H9 (cell line): ENCODE measurements at regions not wholly inside any gene's neighbourhood (a gene's known extent, or its start where the extent isn't known, plus 50 kb on each side); places are given as distances from the start of the nearest gene placed in this dataset.

Source experiments
- DNase-seq: peaks from one replicate; pipeline ENCODE4 v3.0.0-alpha.2; 2017
- H2AFZ ChIP-seq: one replicate; pipeline ENCODE4 v1.6.1; 2013; ENCODE audit warnings: mild to moderate bottlenecking, low read length, control low read depth, moderate library complexity
- H2AK5ac ChIP-seq: 2 replicates; pipeline ENCODE4 v1.6.1; 2013; ENCODE audit warnings: low read length, control low read depth, mixed read lengths; ENCODE audit not compliant: insufficient read length
- H2BK120ac ChIP-seq: one replicate; pipeline ENCODE4 v1.6.1; 2013; ENCODE audit warnings: low read depth, mild to moderate bottlenecking, low read length, control low read depth, inconsistent platforms; ENCODE audit not compliant: poor library complexity, severe bottlenecking
- H2BK12ac ChIP-seq: 2 replicates; pipeline ENCODE4 v1.6.1; 2013; ENCODE audit warnings: low read length, control low read depth, mixed read lengths, low read depth; ENCODE audit not compliant: insufficient read length
- H2BK15ac ChIP-seq: 2 replicates; pipeline ENCODE4 v1.6.1; 2013; ENCODE audit warnings: low read depth, low read length, control low read depth
- H2BK20ac ChIP-seq: one replicate; pipeline ENCODE4 v1.6.1; 2013; ENCODE audit warnings: low read depth, mild to moderate bottlenecking, low read length, control low read depth, inconsistent platforms; ENCODE audit not compliant: poor library complexity, severe bottlenecking
- H2BK5ac ChIP-seq: 2 replicates; pipeline ENCODE4 v1.6.1; 2013; ENCODE audit warnings: low read length, control low read depth, mixed read lengths; ENCODE audit not compliant: insufficient read length
- H3K14ac ChIP-seq: 2 replicates; pipeline ENCODE4 v1.6.1; 2013; ENCODE audit warnings: low read length, control low read depth; ENCODE audit not compliant: insufficient read depth
- H3K18ac ChIP-seq: 2 replicates; pipeline ENCODE4 v1.6.1; 2013; ENCODE audit warnings: low read depth, mild to moderate bottlenecking, mixed read lengths, low read length, control low read depth; ENCODE audit not compliant: insufficient read length
- H3K23ac ChIP-seq: 2 replicates; pipeline ENCODE4 v1.6.1; 2013; ENCODE audit warnings: low read length, control low read depth, mixed read lengths, low read depth; ENCODE audit not compliant: insufficient read length
- H3K23me2 ChIP-seq: 2 replicates; pipeline ENCODE4 v1.6.1; 2013; ENCODE audit warnings: low read depth, mild to moderate bottlenecking, mixed read lengths, low read length, control low read depth; ENCODE audit not compliant: insufficient read length, poor library complexity, severe bottlenecking
- H3K27ac ChIP-seq: 2 replicates; pipeline ENCODE4 v1.5.1; 2013; ENCODE audit warnings: low read length, control low read depth, mixed read lengths, low read depth; ENCODE audit not compliant: insufficient read length
- H3K27me3 ChIP-seq: 2 replicates; pipeline ENCODE4 v1.6.1; 2013; ENCODE audit warnings: low read length, control low read depth, inconsistent platforms; ENCODE audit not compliant: insufficient read depth
- H3K4ac ChIP-seq: 2 replicates; pipeline ENCODE4 v1.6.1; 2013; ENCODE audit warnings: low read depth, mild to moderate bottlenecking, control low read depth, inconsistent platforms, low read length, moderate library complexity
- H3K4me1 ChIP-seq: 2 replicates; pipeline ENCODE4 v1.6.1; 2013; ENCODE audit warnings: low read length, control low read depth, inconsistent platforms; ENCODE audit not compliant: insufficient read depth
- H3K4me2 ChIP-seq: 2 replicates; pipeline ENCODE4 v1.6.1; 2013; ENCODE audit warnings: low read length, control low read depth, mixed read lengths; ENCODE audit not compliant: insufficient read length, insufficient read depth
- H3K56ac ChIP-seq: 2 replicates; pipeline ENCODE4 v1.6.1; 2013; ENCODE audit warnings: low read depth, mild to moderate bottlenecking, mixed read lengths, low read length, control low read depth; ENCODE audit not compliant: insufficient read length
- H3K79me1 ChIP-seq: 2 replicates; pipeline ENCODE4 v1.6.1; 2013; ENCODE audit warnings: low read depth, mild to moderate bottlenecking, moderate library complexity, low read length, control low read depth, inconsistent platforms; ENCODE audit not compliant: insufficient read depth, poor library complexity, severe bottlenecking
- H3K79me2 ChIP-seq: 2 replicates; pipeline ENCODE4 v1.6.1; 2013; ENCODE audit warnings: low read length, control low read depth, inconsistent platforms; ENCODE audit not compliant: insufficient read depth
- H3K9ac ChIP-seq: 2 replicates; pipeline ENCODE4 v1.6.1; 2013; ENCODE audit warnings: low read length, control low read depth, mixed read lengths; ENCODE audit not compliant: insufficient read length; ENCODE audit errors: extremely low read depth
- H3K9me3 ChIP-seq: one replicate; pipeline ENCODE4 v1.6.1; 2013; ENCODE audit warnings: low read depth, low read length, inconsistent platforms; ENCODE audit not compliant: control insufficient read depth
- H3T11ph ChIP-seq: one replicate; pipeline ENCODE4 v1.6.1; 2013; ENCODE audit warnings: mild to moderate bottlenecking, low read length, control low read depth, inconsistent platforms
- H4K20me1 ChIP-seq: one replicate; pipeline ENCODE4 v1.6.1; 2013; ENCODE audit not compliant: control insufficient read depth, insufficient read length, insufficient read depth
- H4K5ac ChIP-seq: 2 replicates; pipeline ENCODE4 v1.6.1; 2013; ENCODE audit warnings: low read depth, mild to moderate bottlenecking, mixed read lengths, low read length, control low read depth; ENCODE audit not compliant: insufficient read length
- H4K8ac ChIP-seq: replicated peaks from 2 replicates; pipeline ENCODE4 v1.6.1; 2013; ENCODE audit warnings: low read length, control low read depth, mixed read lengths, low read depth; ENCODE audit not compliant: insufficient read length
- H4K91ac ChIP-seq: 2 replicates; pipeline ENCODE4 v1.6.1; 2013; ENCODE audit warnings: low read depth, mild to moderate bottlenecking, moderate library complexity, mixed read lengths, low read length, control low read depth; ENCODE audit not compliant: insufficient read length
- H3K27ac Mint-ChIP-seq, 3 experiments: 2 replicates in 2 of 3; 3 replicates in 1 of 3; pipeline ENCODE4 v1.8.0; 2020 to 2021; ENCODE audit warnings: mixed read lengths in 3 of 3, mild to moderate bottlenecking in 1 of 3, moderate library complexity in 1 of 3
- H3K27me3 Mint-ChIP-seq: 2 replicates; pipeline ENCODE4 v1.8.0; 2021; ENCODE audit warnings: low read depth, mild to moderate bottlenecking, moderate library complexity, mixed read lengths
- H3K36me3 Mint-ChIP-seq, 3 experiments: 2 replicates in 2 of 3; 3 replicates in 1 of 3; pipeline ENCODE4 v1.8.0; 2020 to 2021; ENCODE audit warnings: low read depth in 3 of 3, mixed read lengths in 3 of 3; ENCODE audit not compliant: insufficient read depth in 1 of 3
- H3K4me1 Mint-ChIP-seq, 2 experiments: 2 replicates each; pipeline ENCODE4 v1.8.0; 2020; ENCODE audit warnings: mixed read lengths in 2 of 2
- H3K4me3 Mint-ChIP-seq, 2 experiments: 2 replicates in 1 of 2; 3 replicates in 1 of 2; pipeline ENCODE4 v1.8.0; 2020 to 2021; ENCODE audit warnings: mild to moderate bottlenecking in 2 of 2, mixed read lengths in 2 of 2, moderate library complexity in 1 of 2
- H3K9me3 Mint-ChIP-seq, 2 experiments: 2 replicates in 1 of 2; 3 replicates in 1 of 2; pipeline ENCODE4 v1.8.0; 2020; ENCODE audit warnings: mild to moderate bottlenecking in 2 of 2, mixed read lengths in 2 of 2, moderate library complexity in 1 of 2
- CTCF ChIP-seq: fragments of 200-600 bp; sonication (generic); conservative IDR thresholded peaks from 3 replicates; pipeline ENCODE4 v1.8.0; 2021; ENCODE audit warnings: antibody characterized with exemption, mild to moderate bottlenecking
- WGBS: extraction: QIAGEN DNeasy Blood & Tissue Kit; methylation state at CpG from one replicate; pipeline ENCODE4 v1.1.7; 2013; ENCODE audit warnings: missing lambda C conversion rate, low lambda C conversion rate, mixed read lengths; ENCODE audit not compliant: insufficient read length; ENCODE audit errors: extremely low coverage; 5-methylcytosine and 5-hydroxymethylcytosine counted together

GRCh38 chr21:22132358-22133071 is 1134.3 kb downstream of the NCAM2 start:
- Histone ChIP-seq H2AK5ac (no peak overlapping the region), H3K4me2 (no peak overlapping the region), H3K14ac (no peak overlapping the region), H4K91ac (no peak overlapping the region), H3K23me2 (no peaks in the 10 kb centered on the region), H3K56ac (no peak overlapping the region), H3T11ph (no peak overlapping the region), H2AFZ (no peak overlapping the region), H3K27ac (no peak overlapping the region), H3K4ac (no peak overlapping the region), H4K20me1 (no peaks in the 10 kb centered on the region), H3K9ac (no peak overlapping the region), H3K9me3 (no peaks in the 10 kb centered on the region), H4K8ac (no peak overlapping the region), H3K79me1 (no peaks in the 10 kb centered on the region), H2BK15ac (no peak overlapping the region), H3K4me1 (no peaks in the 10 kb centered on the region), H4K5ac (no peak overlapping the region), H2BK12ac (no peak overlapping the region), H2BK20ac (no peak overlapping the region), H2BK120ac (no peak overlapping the region), H3K23ac (no peak overlapping the region), H3K27me3 (no peaks in the 10 kb centered on the region), H3K79me2 (no peaks in the 10 kb centered on the region), H2BK5ac (no peak overlapping the region), H3K18ac (no peak overlapping the region)
- no peaks in the 10 kb centered on the region; a peak in 1 of 7 replicates for H3K36me3 Mint-ChIP-seq
- peaks cover 5 to 7% of the 10 kb centered on the region in 2 experiments; a peak in 3 of 4 replicates for H3K4me1 Mint-ChIP-seq
- H3K27me3 Mint-ChIP-seq: no peaks in the 10 kb centered on the region
- no peak overlapping the region for H3K4me3 Mint-ChIP-seq
- no peak overlapping the region for H3K27ac Mint-ChIP-seq
- no peak for TF ChIP-seq CTCF
- H3K9me3 Mint-ChIP-seq: peaks cover 0 to 3% of the 10 kb centered on the region in 2 experiments; a peak in 1 of 5 replicates
- no peak for DNase-seq
- WGBS: no CpG with 5 or more reads among the region's 5 CpGs
